HCT116 (cell line): ENCODE measurements at regions not wholly inside any gene's neighbourhood (a gene's known extent, or its start where the extent isn't known, plus 50 kb on each side); places are given as distances from the start of the nearest gene placed in this dataset.

Source experiments
- ATAC-seq: fragments of 200-7000 bp; cut with Tn5 transposase; 2 replicates; pipeline ENCODE4 v1.9.1; 2020; ENCODE audit warnings: mild to moderate bottlenecking, moderate library complexity
- BruUV-seq: library from RNA; stranded (reverse); fragments of 400-500 nt; replicated peaks from 2 replicates; lab custom pipeline; 2021; lab: Mats Ljungman, UMichigan
- CTCF ChIA-PET: fragments of 300-600 bp; sonication (Branson Sonifier 250); formaldehyde crosslinking; loops from one replicate; lab custom pipeline; 2021; ENCODE audit warnings: antibody characterized with exemption; lab: Charles Lee
- POLR2A ChIA-PET: fragments of 300-600, 350-600 bp; sonication (Branson Sonifier 250); formaldehyde crosslinking; loops from one replicate; lab custom pipeline; 2021; ENCODE audit warnings: antibody characterized with exemption; lab: Charles Lee
- RAD21 ChIA-PET, 2 experiments: fragments of 300-600 bp; sonication (Branson Sonifier 250); formaldehyde crosslinking; loops; one replicate each; lab custom pipeline; 2023; ENCODE audit warnings: low total read pairs in 2 of 2; ENCODE audit not compliant: uncharacterized antibody in 2 of 2, unreplicated experiment in 2 of 2, low non-redundant PET in 1 of 2; lab: Charles Lee
- DNase-seq: peaks from one replicate; pipeline ENCODE4 v3.0.0-alpha.2; 2010; ENCODE audit warnings: low read depth, low spot score
- H2AFZ ChIP-seq: fragments of 200-600 bp; shearing (Covaris generic), sonication (generic); 2 replicates; pipeline ENCODE4 v1.6.1; 2017; ENCODE audit warnings: low read depth, mixed run types, mixed read lengths, antibody characterized with exemption, low read length; ENCODE audit not compliant: poor library complexity, severe bottlenecking
- H3K27ac ChIP-seq: 2 replicates; pipeline ENCODE4 v1.5.1; 2012; ENCODE audit warnings: low read depth, low read length
- H3K27me3 ChIP-seq: fragments of 200-600 bp; sonication (generic); 2 replicates; pipeline ENCODE4 v1.6.1; 2016; ENCODE audit warnings: mixed run types, low read length, mixed read lengths; ENCODE audit not compliant: insufficient read depth
- H3K36me3 ChIP-seq, 2 experiments: fragments of 200-500 bp in 1 of 2; fragments of 200-600 bp in 1 of 2; sonication (Bioruptor generic) in 1 of 2; sonication (generic) in 1 of 2; 2 replicates each; pipeline versions ENCODE4 v1.5.1 to v1.6.1; 2014 to 2016; ENCODE audit warnings: low read length in 2 of 2, inconsistent platforms in 1 of 2, mixed read lengths in 1 of 2, mixed run types in 1 of 2; ENCODE audit not compliant: insufficient read depth in 2 of 2, control insufficient read depth in 1 of 2
- H3K4me1 ChIP-seq, 2 experiments: fragments of 200-600 bp in 1 of 2; sonication (generic) in 1 of 2; 2 replicates each; pipeline versions ENCODE4 v1.5.1 to v1.6.1; 2012 to 2017; ENCODE audit warnings: low read length in 2 of 2, inconsistent platforms in 1 of 2, mild to moderate bottlenecking in 1 of 2, mixed read lengths in 1 of 2, mixed run types in 1 of 2, moderate library complexity in 1 of 2; ENCODE audit not compliant: insufficient read depth in 2 of 2, control insufficient read depth in 1 of 2
- H3K4me2 ChIP-seq: fragments of 200-600 bp; sonication (generic); 2 replicates; pipeline ENCODE4 v1.6.1; 2017; ENCODE audit warnings: mixed run types, low read length, mixed read lengths
- H3K4me3 ChIP-seq, 2 experiments: fragments of 200-600 bp in 1 of 2; sonication (generic) in 1 of 2; replicated peaks in 1 of 2; 2 replicates each; pipeline ENCODE4 v1.5.1; 2011 to 2016; ENCODE audit warnings: low read length in 2 of 2, control low read depth in 1 of 2, low read depth in 1 of 2, mild to moderate bottlenecking in 1 of 2, mixed read lengths in 1 of 2, mixed run types in 1 of 2
- H3K79me2 ChIP-seq: fragments of 200-600 bp; sonication (generic); 2 replicates; pipeline ENCODE4 v1.6.1; 2017; ENCODE audit warnings: mild to moderate bottlenecking, mixed run types, low read length, moderate library complexity, mixed read lengths; ENCODE audit not compliant: insufficient read depth
- H3K9ac ChIP-seq: fragments of 200-600 bp; sonication (generic); 2 replicates; pipeline ENCODE4 v1.6.1; 2016; ENCODE audit warnings: low read length, mixed read lengths
- H3K9me2 ChIP-seq: fragments of 200-600 bp; sonication (generic), shearing (Covaris generic); 2 replicates; pipeline ENCODE4 v1.6.1; 2017; ENCODE audit warnings: mixed run types, mild to moderate bottlenecking, moderate library complexity; ENCODE audit not compliant: insufficient read depth
- H3K9me3 ChIP-seq, 2 experiments: fragments of 200-500 bp in 1 of 2; fragments of 200-600 bp in 1 of 2; sonication (Bioruptor generic) in 1 of 2; sonication (generic) in 1 of 2; 2 replicates each; pipeline ENCODE4 v1.6.1; 2014 to 2017; ENCODE audit warnings: low read length in 2 of 2, mixed read lengths in 2 of 2, inconsistent platforms in 1 of 2, low read depth in 1 of 2, mild to moderate bottlenecking in 1 of 2, mixed run types in 1 of 2, moderate library complexity in 1 of 2; ENCODE audit not compliant: control insufficient read depth in 1 of 2, insufficient read depth in 1 of 2
- H4K20me1 ChIP-seq: fragments of 200-600 bp; sonication (generic), shearing (Covaris generic); 2 replicates; pipeline ENCODE4 v1.6.1; 2017; ENCODE audit warnings: mixed run types, mild to moderate bottlenecking, moderate library complexity; ENCODE audit not compliant: insufficient read depth
- ATF3 ChIP-seq: IDR thresholded peaks from 2 replicates; pipeline ENCODE4 v1.6.1; 2012
- CBX3 ChIP-seq: IDR thresholded peaks from 2 replicates; pipeline ENCODE4 v1.6.1; 2012; ENCODE audit warnings: low read depth
- EGR1 ChIP-seq: IDR thresholded peaks from 2 replicates; pipeline ENCODE4 v1.6.1; 2012; ENCODE audit warnings: low read depth
- JUND ChIP-seq: IDR thresholded peaks from 2 replicates; pipeline ENCODE4 v1.6.1; 2012
- MAX ChIP-seq: IDR thresholded peaks from 2 replicates; pipeline ENCODE4 v1.6.1; 2012
- RAD21 ChIP-seq: IDR thresholded peaks from 2 replicates; pipeline ENCODE4 v1.6.1; 2012; ENCODE audit warnings: low read depth, mild to moderate bottlenecking
- SRF ChIP-seq: IDR thresholded peaks from 2 replicates; pipeline ENCODE4 v1.6.1; 2012; ENCODE audit warnings: low read depth
- TCF7L2 ChIP-seq: IDR thresholded peaks from 2 replicates; pipeline ENCODE4 v1.7.0; 2011; ENCODE audit warnings: borderline replicate concordance, inconsistent platforms; ENCODE audit not compliant: insufficient read depth, insufficient read length; ENCODE audit errors: extremely low read depth
- YY1 ChIP-seq: IDR thresholded peaks from 2 replicates; pipeline ENCODE4 v1.6.1; 2011; ENCODE audit warnings: low read length, low read depth, moderate library complexity, mild to moderate bottlenecking; ENCODE audit not compliant: insufficient replicate concordance; ENCODE audit errors: extremely low read depth
- intact Hi-C: fragments of 100-400 bp; cut with micrococcal nuclease; formaldehyde crosslinking; loops from 2 replicates; pipeline ENCODE4 v1.10.0; 2022
- TF ChIP-seq, protein P1 (sequence below), 3 experiments: fragments of 200-600 bp in 1 of 3; sonication (generic) in 1 of 3; IDR thresholded peaks in 2 of 3; conservative IDR thresholded peaks in 1 of 3; 2 replicates each; pipeline ENCODE4 v1.5.1; 2012 to 2017; ENCODE audit warnings: low read depth in 2 of 3, low read length in 2 of 3, antibody characterized with exemption in 1 of 3, borderline replicate concordance in 1 of 3, control low read depth in 1 of 3, mild to moderate bottlenecking in 1 of 3, mixed read lengths in 1 of 3, mixed run types in 1 of 3, moderate library complexity in 1 of 3; ENCODE audit not compliant: insufficient read depth in 1 of 3

DNA sequence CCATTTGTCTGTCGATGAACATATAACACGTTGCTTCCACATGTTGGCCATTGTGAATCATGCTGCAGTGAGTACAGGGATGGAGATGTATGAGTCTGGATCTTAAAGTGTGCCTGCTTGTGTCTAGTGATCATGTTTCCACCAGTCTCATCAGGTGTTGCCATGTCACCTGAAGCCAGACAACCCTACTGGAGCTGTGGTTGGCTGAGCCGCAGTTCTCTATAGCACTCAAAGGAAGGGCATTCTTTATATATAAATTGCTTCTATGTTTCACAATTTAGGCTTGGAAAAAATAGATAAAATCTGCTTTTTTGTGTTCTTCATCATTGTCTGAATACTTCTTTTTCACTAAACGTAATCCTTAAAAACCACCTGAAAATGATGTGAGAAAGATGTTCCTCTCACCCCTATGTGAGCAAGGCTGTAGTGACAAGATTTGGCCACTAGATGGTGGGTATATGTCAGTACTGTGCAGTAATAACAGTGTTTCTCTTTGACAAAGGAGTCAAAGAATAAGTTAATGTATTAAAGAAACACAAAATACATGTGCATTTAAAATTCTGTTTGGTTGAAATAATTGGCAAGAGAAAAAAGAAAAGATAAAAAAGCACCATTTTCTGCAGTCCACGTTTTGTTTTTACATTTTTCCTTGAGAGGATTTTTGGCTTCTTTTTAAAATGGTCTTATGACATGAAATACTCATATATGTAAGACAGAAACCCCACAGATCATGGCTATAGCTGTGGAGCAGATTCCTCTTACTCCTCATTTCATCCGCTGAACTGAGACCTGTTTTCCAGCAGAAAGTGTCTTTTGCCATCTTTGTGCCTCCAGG lies 394.5 kb upstream of the DPPA4 start:
- ChIA-PET RAD21 (no interaction called here), CTCF (no interaction called here), POLR2A (no interaction called here)
- ATAC-seq (peak; percentile 85; the same call in 1 of the 2 replicates), DNase-seq (peak; percentile 29)
- Histone ChIP-seq H3K9ac (no peak overlapping the region), H3K4me1 (peaks cover 0 to 12% of the 10 kb centered on the region in 2 experiments; a peak in 2 of 4 replicates), H3K9me3 (peaks cover 0 to under 1% of the 10 kb centered on the region in 2 experiments; a peak in 1 of 4 replicates), H3K79me2 (no peaks in the 10 kb centered on the region), H3K36me3 (0 out of 4 replicates have a peak, but pooled peaks cover 0 to 4% of the 10 kb centered on the region in 2 experiments), H3K4me3 (no peak overlapping the region), H2AFZ (peak overlapping the region; percentile 70), H3K9me2 (no peaks in the 10 kb centered on the region), H4K20me1 (no peaks in the 10 kb centered on the region), H3K4me2 (no peak overlapping the region), H3K27ac (no peak overlapping the region), H3K27me3 (no peaks in the 10 kb centered on the region)
- intact Hi-C loops: loop anchor here (1.0 to 5.0 kb wide), 3 partner anchors 583 to 1807 kb away; partner anchors contain the start of gene NECTIN3
- TF ChIP-seq SRF: no peak
- TF ChIP-seq ATF3: no peak
- TF ChIP-seq, protein P1, sequence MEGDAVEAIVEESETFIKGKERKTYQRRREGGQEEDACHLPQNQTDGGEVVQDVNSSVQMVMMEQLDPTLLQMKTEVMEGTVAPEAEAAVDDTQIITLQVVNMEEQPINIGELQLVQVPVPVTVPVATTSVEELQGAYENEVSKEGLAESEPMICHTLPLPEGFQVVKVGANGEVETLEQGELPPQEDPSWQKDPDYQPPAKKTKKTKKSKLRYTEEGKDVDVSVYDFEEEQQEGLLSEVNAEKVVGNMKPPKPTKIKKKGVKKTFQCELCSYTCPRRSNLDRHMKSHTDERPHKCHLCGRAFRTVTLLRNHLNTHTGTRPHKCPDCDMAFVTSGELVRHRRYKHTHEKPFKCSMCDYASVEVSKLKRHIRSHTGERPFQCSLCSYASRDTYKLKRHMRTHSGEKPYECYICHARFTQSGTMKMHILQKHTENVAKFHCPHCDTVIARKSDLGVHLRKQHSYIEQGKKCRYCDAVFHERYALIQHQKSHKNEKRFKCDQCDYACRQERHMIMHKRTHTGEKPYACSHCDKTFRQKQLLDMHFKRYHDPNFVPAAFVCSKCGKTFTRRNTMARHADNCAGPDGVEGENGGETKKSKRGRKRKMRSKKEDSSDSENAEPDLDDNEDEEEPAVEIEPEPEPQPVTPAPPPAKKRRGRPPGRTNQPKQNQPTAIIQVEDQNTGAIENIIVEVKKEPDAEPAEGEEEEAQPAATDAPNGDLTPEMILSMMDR (IDR thresholded peaks at IDR 0.05 in 2 of 3, conservative IDR thresholded peaks at IDR 0.05 in 1 of 3; ENCODE audit: borderline replicate concordance in 1 of 3, insufficient read depth in 1 of 3, low read depth in 2 of 3, low read length in 2 of 3): peak; percentile 51 to 91 (median 85); a peak in 5 of 6 replicates
- TF ChIP-seq MAX: no peak
- TF ChIP-seq EGR1: no peak
- peak; percentile 86 for TF ChIP-seq RAD21
- TF ChIP-seq YY1: no peak
- no peak for TF ChIP-seq JUND
- TF ChIP-seq CBX3: peak; percentile 36; the same call in 1 of the 2 replicates
- TF ChIP-seq TCF7L2: no peak
- no TSS peak for BruUV-seq
